Neural cell (in vitro differentiated cells): ENCODE measurements at regions not wholly inside any gene's neighbourhood (a gene's known extent, or its start where the extent isn't known, plus 50 kb on each side); places are given as distances from the start of the nearest gene placed in this dataset.

Source experiments
- EP300 ChIP-seq: fragments of 450-650 bp; conservative IDR thresholded peaks from 2 replicates; pipeline ENCODE4 v1.6.1; 2014; ENCODE audit warnings: antibody characterized with exemption, mild to moderate bottlenecking, moderate library complexity; ENCODE audit not compliant: poor library complexity, severe bottlenecking
- REST ChIP-seq: IDR thresholded peaks from 2 replicates; pipeline ENCODE4 v1.6.1; 2012; ENCODE audit warnings: borderline replicate concordance
- SMC3 ChIP-seq: fragments of 450-650 bp; conservative IDR thresholded peaks from 2 replicates; pipeline ENCODE4 v1.6.1; 2014; ENCODE audit warnings: antibody characterized with exemption, mild to moderate bottlenecking, moderate library complexity; ENCODE audit not compliant: poor library complexity
- TF ChIP-seq, protein P1 (sequence below): fragments of 450-650 bp; IDR thresholded peaks from 2 replicates; pipeline ENCODE4 v1.5.1; 2014; ENCODE audit warnings: antibody characterized with exemption, mild to moderate bottlenecking, moderate library complexity; ENCODE audit not compliant: poor library complexity, severe bottlenecking

GRCh38 chr3:182730675-182731042 lies 62.6 kb upstream of the ATP11B start:
- TF ChIP-seq, protein P1, sequence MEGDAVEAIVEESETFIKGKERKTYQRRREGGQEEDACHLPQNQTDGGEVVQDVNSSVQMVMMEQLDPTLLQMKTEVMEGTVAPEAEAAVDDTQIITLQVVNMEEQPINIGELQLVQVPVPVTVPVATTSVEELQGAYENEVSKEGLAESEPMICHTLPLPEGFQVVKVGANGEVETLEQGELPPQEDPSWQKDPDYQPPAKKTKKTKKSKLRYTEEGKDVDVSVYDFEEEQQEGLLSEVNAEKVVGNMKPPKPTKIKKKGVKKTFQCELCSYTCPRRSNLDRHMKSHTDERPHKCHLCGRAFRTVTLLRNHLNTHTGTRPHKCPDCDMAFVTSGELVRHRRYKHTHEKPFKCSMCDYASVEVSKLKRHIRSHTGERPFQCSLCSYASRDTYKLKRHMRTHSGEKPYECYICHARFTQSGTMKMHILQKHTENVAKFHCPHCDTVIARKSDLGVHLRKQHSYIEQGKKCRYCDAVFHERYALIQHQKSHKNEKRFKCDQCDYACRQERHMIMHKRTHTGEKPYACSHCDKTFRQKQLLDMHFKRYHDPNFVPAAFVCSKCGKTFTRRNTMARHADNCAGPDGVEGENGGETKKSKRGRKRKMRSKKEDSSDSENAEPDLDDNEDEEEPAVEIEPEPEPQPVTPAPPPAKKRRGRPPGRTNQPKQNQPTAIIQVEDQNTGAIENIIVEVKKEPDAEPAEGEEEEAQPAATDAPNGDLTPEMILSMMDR, result no peak
- TF ChIP-seq SMC3 (no peak), EP300 (no peak), REST (no peak)
